HG03280 (cell line): ENCODE measurements at regions not wholly inside any gene's neighbourhood (a gene's known extent, or its start where the extent isn't known, plus 50 kb on each side); places are given as distances from the start of the nearest gene placed in this dataset.
"Not testable (repeated sequence)": the region's sequence is repeated elsewhere in the genome, so short reads cannot be mapped to it uniquely, and the experiment has no call there.

ENCODE experiments used
- ATAC-seq: cut with Tn5 transposase; IDR thresholded peaks from one replicate; pipeline ENCODE4 v1.9.1; 2021; ENCODE audit warnings: mild to moderate bottlenecking, moderate library complexity; ENCODE audit not compliant: unreplicated experiment

DNA sequence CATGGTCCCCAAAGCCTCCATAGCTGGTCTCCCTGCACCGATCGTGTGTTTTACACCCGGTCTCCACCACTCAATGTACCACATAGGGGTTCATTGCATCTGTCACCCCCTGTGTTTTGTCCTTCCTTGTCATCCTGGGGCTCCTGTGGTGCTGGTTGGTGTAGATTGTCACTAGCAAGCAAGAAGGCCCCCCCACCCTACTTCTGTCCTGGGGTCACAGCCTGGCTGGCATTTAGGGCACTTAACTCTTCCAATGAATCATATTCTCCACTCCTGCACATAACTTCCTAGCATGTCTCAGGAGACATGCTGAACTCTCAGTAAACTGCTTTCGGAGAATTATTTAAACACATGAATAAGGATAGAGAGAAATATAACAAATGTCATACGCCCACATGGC is 161.4 kb downstream of the BCL2L11 start:
- ATAC-seq, result not testable (repeated sequence)

DNA sequence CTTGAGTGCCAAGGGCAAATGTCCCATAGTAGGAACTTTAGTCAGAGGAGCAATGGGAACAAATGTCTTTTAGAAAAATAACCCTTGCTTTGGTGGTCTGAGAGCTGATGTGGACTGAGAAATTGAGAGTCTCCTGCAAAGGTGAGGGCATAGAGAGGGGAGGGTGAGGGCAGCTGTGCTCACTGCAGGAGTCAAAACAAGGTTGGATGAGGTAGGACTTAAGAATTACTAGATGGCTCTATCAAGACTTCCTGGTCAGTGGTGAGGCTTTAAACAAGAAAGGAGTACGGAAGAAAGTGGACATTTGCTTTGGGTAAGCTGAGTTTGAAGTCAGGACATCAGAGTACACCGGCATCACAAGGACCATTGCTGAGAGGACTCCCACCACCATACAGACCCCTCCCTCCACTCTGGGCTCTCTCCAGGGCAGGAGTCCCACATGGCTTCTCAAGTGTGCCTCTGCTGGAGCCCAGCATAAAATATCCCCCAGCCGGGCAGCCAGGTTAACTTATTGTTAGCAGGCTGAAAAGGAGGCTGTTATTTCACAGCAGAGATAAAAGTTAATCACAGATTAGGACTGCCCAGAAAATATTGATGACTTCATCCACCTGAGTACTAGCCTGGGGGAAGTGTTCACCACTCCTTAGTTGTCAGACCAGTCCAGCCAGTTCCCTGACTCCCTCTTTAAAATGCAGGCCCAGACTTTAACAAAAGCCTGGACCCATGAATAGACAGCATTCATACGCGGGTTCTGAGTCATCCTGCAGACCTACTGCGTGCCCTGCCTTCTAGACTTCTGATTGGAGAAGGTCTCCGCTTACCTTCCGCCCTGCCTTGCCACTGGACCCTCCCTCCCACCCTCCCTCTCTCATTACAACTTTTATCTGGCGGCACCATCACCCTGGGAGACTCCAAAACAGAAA is 167.2 kb downstream of the BCL2L11 start:
- not testable (repeated sequence) for ATAC-seq

DNA sequence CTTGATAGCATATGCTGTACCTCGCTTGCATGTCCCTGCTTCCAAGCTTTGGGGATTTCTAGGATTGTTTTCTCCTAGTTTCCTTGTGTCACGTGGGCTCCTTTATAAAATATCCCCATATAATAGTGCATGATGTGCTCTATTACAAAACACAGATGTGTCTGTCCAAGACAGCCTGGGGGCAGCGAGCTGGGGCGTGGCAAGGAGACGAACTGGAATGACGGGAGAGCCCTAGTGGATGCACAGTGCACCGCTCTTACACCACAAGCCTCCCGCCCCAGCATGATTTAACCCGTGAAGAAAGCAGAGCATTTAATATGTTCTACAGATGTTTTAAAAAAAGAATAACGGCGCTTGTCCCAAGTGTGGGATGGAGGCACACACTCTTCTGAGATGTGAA is 169.7 kb downstream of the BCL2L11 start:
- ATAC-seq, result not testable (repeated sequence)

DNA sequence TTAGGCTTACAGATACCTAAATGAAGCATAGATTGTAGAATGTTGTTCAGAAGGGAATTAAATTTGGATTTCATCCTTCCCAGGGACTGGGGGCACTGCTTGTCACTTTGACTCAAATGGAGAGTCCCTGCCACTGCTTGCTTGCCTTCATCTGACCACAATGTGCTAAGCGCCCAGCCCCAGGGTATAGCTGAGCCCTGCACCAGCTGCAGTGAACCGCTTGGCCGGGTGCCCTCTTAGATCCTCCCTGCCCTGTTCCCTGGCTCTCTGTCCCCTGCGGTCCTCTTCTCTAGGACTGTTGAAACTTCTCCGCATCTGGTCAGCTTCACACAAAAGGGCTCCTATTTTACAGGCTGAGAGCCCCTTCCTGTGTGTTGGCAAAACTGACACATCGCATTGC is 170.9 kb downstream of the BCL2L11 start:
- ATAC-seq, result not testable (repeated sequence)

DNA sequence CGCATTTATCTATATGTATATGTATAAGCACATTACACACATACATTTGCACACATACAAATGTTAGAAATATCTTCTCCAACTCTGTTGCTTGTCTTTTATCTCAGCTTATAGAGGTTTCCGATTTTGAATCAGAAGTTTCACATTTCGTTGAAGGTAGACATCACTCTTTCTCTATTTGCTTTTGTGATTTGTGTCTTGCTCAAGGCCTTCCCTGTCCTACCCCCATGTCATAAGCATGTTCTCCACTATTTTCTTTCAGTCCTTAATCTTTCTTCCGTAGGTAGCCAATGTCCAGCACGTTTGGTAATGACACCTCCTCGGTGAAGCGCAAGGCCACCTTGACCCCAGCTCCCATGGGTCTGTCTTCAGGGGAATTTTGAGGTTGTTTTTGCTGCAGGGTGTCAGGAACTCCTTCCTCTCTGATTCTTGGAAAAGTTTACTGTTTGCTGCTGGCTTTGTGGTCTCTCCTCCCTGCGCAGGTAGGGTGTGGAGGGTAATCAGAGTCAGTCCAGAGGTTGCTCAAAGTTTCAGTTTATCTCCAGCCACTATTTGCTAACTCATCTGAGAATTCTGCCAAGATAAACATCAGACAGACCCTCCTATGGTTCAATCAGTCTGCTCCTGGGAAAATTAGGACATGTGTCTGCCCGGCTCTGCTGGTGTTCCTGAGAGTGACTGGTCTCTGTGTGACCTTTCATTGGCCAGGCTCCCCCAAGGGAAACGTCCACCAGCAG is 171.7 kb downstream of the BCL2L11 start:
- not testable (repeated sequence) for ATAC-seq

DNA sequence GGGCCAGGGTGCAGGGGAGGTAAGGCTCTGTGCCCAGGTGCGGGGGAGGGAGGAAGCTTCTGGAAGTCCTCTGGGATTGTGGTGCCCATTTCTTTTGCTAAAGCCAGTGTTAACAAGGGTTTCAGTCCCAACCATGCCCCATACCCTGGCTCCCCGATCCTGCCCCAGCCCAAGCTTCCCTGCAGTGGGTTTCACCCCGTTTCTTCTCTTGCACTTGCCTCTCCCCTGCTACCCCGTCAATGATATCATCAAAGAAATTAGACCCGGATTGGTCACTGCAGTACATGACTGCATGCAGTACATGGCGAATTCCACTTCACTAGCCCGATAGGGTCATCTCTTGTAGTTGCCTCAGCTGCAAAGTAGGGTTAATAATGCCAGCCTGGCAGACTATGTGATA is 174.0 kb downstream of the BCL2L11 start:
- ATAC-seq, result not testable (repeated sequence)

DNA sequence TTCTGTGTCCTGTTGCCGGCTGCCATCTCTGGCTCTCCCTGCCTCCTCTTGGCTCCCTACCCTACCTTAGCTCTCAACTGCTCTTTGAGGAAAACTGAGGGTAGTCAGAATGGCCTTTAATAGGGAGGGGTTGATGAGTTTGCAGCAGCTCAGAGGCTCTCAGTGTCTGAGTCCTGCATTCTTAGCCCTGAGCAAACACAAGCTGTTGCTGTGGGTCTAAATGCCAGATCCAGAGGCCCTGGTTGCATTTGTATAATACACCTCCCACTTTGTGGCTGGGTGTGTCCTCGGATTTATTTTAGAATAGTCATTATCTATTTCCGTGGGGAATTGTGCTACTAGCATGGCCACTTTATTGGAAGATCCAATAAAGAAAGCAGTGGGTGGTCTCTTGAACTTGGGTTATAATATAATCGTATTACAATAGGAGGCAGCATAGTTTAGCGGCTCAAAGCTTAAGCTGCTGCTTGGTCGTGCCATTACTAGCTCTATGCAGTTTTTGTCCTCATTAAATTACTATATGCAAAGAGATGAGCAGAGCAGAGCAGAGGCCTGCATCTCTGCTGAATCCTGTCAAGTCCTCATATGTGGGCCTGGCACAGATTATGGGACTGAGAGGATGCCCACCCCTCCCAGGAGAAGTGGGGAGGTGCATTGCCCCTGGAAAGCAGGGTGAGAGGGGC is 175.5 kb downstream of the BCL2L11 start:
- ATAC-seq, result not testable (repeated sequence)

DNA sequence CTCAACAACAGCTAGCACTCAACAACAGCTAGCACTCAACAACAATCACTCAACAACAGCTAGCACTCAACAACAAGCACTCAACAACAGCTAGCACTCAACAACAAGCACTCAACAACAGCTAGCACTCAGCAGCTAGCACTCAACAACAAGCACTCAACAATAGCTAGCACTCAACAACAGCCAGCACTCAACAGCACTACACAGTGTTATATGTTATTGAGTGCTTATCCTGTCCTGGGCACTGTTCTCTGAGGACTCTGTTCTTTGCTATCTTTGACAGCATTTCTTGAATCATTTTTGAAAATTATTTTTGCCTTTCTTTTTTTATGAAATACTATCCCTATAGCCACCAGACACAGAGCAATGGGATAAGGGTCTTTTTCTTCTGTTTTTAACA is 176.4 kb downstream of the BCL2L11 start:
- not testable (repeated sequence) for ATAC-seq

DNA sequence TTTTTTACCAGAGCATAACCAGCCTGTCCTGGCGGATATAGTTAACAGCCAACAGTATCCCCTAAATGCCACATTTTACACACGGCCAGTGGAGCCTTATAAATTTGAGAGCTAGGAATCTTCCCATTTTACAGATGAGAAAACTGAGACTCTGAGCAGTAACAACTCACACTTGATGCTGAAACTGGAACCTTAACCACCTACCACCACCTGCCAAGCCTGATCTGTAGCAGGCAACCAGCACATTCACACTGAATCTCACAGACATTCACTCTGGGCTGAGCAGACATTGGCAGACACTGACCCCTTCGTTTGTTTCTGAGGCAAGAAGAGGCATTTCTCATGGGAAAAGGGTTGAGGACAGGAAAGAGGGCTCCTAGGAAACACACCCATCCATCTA is 178.2 kb downstream of the BCL2L11 start:
- not testable (repeated sequence) for ATAC-seq

DNA sequence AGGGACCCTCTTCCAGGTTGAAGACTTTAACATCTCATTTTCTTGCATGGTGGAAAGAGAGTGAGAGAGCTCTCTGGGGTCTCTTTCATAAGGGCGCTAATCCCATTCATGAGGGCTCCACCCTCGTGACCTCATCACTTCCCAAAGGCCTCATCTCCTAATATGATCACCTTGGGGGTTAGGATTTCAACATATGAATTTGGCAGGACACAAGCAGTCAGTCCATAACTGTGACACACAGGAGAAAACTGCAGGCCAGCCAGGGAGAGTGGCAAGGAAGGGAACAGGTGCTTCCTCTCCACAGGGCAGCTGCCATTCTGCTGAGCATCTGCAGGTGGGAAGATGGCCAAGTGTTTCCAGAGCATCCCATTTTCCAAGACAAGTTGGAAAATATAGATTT is 178.9 kb downstream of the BCL2L11 start:
- ATAC-seq, result not testable (repeated sequence)

DNA sequence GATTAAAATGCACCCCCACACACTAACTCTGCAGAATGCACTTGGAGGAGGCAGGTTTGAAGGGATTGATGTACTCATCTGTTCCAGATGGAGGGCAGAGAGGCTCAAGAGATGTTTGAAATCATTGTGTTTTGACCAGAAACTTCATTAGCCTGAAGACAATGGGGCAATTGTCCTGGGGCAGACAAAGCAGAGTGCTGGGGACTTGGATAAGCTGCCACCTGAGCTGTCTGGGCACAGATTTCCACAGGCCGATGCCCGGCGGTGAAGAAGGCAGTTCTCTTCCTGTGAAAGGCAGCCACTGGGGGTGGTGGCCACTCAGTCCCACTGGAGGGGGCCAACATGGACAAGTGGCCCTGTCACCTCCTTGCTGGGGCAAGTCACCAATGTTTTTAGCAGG is 181.0 kb downstream of the BCL2L11 start:
- not testable (repeated sequence) for ATAC-seq

DNA sequence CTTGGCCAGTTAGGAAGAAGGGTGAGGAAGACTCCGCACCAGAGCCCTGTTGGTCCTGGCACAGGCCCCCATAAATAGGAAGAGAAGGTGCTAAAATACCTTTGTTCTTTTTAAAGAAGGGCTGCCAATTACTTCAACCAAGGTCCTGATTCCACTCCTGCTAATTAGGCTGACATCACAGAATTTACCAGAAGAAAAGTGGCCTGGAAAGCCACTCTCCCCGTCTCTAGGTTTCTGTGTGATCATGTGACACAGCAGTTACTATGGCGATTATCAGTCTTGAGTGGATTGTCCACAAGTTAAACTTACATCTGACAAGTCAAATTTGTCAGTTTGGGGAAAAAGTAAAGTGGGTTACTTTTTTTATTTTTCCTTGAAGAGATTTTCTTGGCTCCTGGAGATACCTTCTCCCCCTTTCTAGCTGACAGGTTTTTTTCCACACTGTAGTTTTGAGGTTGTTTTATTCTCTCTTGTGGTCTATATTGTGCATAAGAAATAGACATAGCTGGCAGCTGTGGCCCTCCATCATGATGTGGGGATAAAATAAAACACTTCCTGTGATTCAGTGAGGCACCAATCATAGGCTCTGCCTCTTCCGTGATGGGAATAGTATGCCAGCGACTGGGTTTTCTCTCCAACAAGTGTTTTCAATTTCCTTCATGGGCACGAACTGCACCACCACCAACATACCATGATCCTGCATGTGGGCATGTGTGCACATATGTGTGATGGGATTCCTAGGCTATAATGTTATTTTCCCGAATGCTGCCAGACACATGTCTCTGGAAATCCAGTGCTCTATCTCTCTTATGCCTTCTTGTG is 181.9 kb downstream of the BCL2L11 start:
- ATAC-seq, result not testable (repeated sequence)

DNA sequence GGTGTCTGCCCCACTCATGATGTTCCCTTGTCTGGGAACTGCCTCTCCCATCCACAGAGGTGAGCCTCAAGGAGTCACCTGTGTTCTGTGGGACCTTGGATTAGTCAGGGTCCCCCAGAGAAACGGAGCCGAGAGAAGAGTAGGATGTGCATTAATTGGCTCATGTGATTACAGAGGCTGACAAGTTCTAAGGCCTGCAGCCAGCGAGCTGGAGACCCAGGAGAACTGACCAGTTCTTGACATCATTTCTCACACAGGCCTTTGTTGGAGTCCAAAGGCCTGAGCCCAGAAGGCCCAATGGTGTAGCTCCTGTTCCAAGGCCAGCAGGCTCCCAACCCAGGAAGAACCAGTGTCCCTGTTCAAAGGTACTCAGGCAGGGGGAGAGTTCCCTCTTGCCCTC is 186.6 kb downstream of the BCL2L11 start:
- not testable (repeated sequence) for ATAC-seq

DNA sequence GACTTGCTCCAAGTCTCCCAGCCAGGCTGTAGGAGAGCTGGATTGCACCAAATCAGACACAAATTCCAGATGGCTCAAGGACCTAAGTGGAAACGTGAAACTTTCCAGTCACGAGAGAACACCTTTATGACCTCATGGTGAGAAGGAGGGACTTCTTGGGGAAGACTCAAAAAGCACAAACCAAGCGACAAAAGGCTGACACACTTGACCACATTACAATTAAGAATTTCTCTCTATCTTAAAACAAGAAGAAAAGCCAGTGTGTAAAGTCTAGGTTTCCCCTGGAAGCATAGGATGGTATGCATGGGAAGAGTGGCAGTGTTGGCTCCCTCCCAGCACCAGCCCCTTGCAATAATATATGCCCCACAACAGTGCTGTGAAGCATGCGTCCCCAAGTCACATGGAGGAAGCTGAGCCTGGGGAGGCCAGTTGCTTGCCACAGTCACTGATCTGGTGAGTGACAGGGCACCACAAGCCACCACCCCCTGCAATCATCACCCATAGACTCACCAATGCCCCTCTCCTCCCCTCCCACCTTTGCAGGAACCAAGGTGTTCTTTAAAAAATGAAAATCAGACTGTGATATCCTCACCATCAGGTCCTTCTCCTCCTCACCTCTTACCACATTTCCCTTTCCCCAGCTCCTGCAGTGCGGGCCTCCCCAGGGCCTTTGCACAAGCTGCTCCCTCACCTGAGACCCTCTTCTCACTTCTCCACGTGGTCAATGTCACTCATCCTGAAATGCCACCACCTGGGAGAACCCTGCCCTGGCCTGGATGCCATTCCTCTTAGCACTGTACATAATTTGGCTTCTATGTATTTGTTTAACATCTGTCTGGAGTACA is 188.7 kb downstream of the BCL2L11 start:
- not testable (repeated sequence) for ATAC-seq

DNA sequence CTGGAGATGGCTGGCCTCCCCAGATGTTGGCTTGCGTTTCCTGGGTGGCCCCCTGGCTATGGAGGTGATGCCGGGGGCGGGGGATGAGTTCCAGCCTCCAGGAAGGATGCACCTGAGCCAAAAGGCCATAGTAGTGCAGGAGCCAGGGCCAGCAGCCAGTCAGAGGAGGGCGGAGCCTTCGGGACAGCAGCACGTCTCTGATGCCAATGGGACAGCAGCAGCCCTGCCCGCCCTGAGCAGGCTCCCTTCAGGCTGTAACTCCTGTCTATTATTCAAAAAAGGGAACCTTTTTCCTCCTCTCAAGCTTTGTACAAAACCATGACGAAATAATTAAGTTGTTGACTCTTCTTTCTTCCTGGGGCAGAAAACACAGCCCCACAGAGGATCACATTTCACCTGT is 189.7 kb downstream of the BCL2L11 start:
- not testable (repeated sequence) for ATAC-seq

DNA sequence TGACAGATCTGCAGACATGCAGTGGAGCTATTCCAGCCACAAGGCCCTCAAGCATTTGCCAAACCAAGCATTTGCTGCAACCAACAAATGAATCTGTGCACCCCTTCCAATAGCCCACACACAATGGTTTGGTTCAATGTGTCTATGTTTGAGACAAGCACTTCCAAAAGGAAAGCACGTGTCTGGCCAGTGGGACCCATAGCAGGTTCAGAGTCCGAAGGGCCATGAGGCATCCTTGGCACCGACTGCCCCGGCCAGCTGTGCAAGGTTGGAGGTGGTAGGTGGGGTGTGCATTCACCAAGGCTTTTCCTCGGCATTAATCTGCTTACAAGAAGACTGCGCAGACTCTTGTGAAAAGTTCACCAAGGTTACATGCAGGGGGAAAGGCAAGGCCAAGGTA is 190.9 kb downstream of the BCL2L11 start:
- not testable (repeated sequence) for ATAC-seq

DNA sequence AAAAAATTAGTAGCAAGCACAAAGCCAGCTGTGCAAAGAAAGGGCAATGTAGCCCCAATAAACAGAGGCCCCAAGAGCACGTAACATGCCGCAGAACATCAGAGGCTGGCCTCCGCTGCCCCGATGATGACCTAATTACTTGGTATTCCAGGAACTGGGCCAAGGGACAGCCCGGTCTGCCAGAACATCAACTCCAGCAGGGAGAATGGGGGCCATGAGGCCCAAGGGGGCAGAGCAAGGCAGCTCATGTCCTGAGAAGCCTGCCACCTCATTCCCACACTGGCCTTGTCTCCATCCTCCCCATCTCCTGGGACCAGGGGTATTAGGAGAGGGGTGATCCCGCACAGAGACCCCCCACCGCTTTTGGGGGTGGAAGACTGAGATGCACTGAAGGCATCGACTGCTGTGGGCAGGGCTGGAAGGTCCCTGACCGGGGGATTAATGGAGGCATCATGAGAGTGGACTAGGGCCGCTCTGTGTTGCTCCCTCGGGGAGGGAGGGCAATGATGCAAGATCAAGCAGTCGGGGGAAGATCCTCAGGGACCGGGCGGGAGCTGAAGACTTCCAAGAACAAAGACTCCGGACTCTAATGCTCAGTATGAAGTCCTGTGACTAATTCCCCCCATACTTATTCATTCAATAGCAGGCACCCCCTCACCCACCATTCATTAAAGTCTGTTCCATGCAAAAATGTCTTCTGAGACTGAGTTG is 192.3 kb downstream of the BCL2L11 start:
- not testable (repeated sequence) for ATAC-seq

DNA sequence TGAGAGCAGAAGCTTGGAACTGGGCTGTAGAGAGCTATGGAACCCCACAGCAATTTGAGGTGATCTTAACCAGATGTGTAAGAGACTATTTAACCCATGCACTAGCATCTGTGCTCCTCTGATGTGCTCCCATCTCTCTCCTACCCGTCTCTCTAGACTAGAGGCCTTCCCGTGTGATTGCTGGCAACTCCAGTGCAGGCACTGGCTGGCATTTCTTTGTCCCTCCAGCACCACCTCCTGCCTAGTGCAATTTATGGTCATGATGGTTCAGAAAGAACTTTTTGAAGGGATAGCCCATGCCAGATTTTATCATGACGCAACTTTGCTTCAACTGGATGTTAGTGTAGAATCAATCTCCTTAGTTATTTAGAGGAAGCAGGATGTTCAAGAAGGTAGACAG is 193.0 kb downstream of the BCL2L11 start:
- ATAC-seq, result not testable (repeated sequence)
